DMS 273 (cell line): ENCODE measurements at regions not wholly inside any gene's neighbourhood (a gene's known extent, or its start where the extent isn't known, plus 50 kb on each side); places are given as distances from the start of the nearest gene placed in this dataset.

Experiments used
- DNase-seq: peaks from one replicate; lab custom pipeline; 2025; ENCODE audit not compliant: unreplicated experiment; lab: John Stamatoyannopoulos, UW

DNA sequence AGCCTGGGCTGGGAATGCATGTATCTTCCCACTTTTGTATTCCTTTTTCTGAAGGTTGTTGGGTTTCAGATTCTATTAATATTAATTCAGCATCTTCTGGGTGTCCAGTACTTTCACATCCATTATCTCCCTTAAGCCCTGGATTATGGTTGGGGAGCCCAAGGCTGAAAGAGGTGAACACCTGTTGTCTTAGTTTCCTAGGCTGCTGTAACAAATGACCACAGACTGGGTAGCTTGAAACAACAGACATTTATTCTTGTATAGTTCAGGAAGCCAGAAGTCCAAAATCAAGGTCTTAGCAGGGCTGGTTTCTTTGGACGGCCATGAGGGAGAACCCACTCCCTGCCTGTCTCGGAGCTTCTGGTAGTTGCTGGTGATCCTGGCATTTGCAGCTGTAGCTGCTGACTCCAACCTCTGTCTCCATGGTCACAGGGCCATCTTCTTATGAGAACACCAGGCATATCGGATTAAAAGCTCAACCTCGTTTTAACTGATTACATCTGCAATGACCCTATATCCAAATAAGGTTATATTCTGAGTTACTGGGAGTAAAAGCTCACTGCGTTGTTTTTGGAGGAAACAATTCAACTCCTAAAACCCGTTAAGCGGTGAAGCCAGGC is 68.2 kb upstream of the CLMN start:
- DNase-seq, result no peak

DNA sequence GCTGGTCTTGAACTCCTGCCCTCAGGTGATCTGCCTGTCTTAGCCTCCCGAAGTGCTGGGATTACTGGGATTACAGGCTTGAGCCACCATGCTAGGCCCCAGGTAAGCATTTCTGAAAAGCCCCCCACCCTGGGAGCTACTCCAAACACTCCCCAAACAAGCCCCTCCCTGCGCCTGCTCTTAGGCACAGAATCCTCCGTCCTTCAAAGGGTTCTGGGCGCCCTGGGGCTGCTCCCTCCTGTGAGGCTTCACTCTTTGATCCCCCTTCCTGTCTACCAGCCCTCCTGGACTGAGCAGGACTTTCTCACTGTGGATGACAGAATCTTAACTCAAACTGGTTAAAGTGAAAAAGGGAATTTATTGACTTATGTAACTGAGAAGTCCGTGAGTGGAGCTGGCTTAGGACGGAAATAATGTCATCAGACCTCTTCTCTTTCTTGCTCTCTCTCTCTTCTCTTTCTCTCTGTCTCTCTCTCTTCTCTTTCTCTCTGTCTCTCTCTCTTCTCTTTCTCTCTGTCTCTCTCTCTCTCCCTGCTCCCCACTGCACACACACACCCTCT is 66.9 kb upstream of the CLMN start:
- DNase-seq, result no peak

DNA sequence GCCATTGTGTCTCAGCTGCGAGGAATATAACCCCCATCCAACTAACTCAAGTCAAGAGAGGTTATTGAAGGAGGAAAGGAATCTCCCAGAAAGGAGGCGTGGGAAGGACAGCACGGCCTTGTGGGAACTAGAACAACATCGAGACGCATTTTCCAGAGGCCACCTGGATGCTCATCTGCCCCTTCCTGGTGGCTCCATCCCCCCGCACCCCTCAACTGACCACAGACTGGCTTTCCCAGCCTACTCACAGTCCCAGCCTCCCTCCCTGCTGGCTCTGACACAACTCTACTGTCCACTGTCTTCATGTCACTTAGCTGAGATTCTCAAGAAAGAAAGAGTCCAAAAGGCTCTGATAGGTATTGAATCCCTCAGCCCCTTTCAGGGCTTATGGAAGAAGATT is 66.0 kb upstream of the CLMN start:
- no peak for DNase-seq

DNA sequence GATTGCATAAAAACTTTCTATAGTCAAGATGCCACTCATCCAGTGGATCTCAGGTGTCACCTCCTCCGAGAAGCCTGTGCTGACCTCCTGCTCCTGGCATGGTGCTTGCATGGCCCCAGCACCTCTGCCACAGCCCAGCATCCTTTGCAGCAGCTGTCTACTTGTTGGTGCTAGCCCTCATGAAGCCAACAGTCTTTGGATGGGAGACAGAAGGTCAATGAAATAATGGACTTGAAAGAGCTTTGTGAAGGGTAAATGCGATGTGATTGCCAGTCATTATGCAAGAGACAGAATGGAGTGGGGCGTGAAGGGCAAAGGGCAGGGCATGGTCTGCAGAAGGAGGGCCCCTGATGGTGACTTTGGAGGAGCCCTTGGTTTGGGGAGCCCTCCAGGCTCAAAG is 63.0 kb upstream of the CLMN start:
- no peak for DNase-seq

DNA sequence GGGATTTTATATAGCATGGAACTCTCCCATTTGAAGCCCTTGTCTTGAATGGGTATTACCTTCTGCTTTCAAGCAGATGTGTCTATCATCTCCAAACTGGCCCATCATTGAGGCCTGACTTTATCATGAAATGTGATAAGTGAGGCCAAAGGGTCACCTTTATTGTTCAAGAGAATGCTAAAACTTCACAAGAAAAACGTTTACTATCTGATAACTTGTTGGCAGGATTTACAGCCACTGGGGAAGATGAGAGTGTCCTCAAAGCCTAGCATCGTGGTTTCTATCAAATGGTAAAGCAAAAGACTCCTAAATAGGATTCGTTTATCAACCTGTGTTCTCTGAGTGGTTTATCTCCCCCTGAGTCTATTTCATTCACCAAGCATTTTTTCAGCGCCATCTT is 62.0 kb upstream of the CLMN start:
- no peak for DNase-seq

DNA sequence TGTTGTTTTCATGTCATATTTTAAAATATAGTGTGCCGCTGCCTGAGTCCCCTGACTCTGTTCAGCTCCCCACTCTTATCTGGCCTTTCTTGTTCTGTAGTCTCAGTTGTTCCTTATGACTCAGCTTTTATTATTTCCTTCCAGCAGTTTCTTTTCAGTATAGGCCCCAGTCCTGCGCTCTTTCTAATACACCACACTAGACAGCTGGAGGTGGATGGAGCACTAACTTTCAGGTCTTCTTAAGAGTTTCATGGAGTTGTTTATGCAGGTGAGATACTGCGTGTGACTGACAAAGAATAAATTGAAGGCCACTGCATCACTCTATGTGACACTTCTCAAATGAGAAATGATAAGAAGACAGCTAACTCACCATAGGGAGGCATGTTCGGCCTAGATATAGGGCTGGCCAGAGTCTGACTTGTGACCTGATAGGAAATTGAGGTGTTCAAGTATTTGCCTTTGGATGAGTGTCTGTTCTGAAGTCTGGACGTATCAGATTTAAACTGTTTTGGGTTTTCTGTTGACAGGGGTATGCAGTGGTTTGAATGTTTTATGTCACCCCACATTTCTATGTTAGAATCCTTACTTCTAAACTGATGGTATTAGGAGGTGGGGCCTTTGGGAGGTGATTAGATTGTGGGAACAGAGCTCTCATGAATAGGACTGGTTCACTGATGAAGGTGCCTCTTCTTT is 60.8 kb upstream of the CLMN start:
- DNase-seq, result no peak

DNA sequence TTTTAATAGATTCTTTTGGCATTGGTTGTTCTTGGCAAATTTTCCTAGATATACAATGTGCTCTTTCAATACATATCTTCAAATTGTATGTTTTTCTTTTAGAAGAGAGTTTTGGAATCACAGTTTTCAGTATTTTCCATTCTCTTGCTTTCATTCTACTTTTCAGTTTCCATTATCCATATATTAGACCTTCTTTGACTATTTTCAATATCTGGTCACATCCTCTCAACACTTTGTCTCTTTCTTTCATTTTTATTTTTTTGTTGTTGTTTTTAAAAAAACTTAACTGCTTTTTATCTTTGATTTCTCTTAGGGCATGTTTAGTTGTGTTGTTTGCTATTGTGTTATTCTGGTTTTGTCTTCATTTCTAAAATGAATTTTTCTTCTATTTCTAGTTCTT is 59.9 kb upstream of the CLMN start:
- no peak for DNase-seq

DNA sequence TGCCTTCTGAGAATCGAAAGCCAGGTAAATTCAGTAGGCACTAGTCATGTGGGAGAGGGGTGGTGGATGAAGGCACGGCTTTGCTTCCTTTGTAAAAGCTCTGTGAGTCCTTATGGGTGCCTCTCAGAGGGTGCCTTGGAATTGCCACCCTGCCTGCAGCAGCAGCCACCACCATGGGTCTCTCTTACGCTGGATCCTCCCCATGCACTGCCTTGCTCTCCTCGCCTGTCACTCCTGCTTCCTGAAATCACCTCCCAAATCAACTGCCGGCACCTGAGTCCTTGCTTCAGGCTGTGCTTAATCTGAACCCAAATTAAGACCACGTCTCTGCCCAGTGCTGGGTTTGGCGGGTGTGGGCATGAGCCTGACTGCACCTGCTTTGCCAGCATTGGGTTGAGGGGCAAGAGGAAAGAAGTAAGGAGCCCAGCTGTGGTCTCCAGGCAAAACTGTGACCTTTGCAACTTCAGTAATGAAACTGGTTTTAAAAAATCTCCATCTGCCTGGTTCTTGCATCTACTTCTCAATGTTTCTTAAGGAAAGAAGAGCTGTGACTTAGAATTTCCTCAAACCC is 55.9 kb upstream of the CLMN start:
- no peak for DNase-seq

DNA sequence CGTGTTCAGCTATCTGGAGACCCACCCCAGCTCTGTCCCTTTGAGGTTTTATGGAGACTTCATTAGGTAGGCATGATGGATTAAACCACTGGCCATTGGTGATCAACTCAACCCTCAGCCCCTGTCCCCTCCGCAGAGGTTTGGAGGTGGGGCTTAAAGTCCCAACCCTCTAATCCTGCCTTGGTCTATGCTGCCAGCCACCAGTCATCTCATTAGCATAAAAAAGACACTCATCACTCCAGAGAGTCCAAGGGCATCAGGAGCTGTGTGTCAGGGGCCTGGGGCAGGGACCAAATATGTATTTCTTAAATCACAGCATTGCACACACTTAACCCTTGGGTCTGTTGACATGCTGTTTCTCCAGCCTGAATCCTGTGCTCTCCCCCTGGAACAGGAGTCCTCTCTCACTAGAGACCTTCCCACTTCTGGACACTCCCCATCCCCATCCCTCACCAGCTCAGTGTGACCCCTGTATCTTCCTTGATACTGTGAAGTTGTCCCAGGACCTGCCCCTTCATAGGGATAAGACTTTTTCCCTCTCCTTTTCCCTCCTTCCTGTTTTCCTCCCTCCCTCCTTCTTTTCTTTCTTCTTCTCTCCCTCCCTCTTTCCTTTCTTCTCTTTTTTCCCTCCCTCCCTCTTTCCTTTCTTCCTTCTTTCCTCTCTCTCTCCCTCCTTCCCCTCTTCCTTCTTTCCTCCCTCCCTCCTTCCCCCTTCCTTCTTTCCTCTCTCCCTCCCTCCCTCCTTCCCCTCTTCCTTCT is 54.7 kb upstream of the CLMN start:
- DNase-seq, result no peak

DNA sequence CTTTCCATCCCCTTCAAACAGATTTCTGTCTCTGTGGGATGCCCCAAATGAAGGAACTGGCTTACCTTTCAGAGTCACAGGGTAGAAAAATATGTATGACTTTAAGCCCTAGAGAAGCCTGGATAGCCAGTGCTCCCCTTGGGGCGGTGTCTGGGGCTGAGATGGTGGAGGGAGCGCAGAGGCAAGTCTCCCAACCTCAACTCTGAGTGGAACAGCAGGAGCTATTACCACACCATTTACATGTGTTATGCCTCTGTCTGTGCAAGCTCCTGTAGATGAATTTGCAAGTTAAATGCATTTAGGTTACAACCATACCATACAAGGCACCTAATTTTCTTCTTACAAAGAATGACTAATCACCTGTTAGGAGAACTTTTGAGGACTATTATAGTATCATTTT is 50.4 kb upstream of the CLMN start:
- no peak for DNase-seq
